Liver (tissue), 7 donors: ENCODE measurements at regions not wholly inside any gene's neighbourhood (a gene's known extent, or its start where the extent isn't known, plus 50 kb on each side); places are given as distances from the start of the nearest gene placed in this dataset.

Source experiments
- DNase-seq: peaks from one replicate; pipeline ENCODE4 v3.0.0-alpha.2; 2017; ENCODE audit warnings: low spot score
- H3K27ac ChIP-seq, 2 donors: one replicate each; pipeline ENCODE4 v1.7.0; 2013; ENCODE audit warnings: inconsistent platforms in 2 of 2, low read length in 2 of 2, control low read depth in 1 of 2, low read depth in 1 of 2, mild to moderate bottlenecking in 1 of 2
- H3K27me3 ChIP-seq, 4 donors: one replicate each; pipeline versions ENCODE4 v1.6.1 to v1.7.0; 2013; ENCODE audit warnings: low read length in 3 of 4, inconsistent platforms in 1 of 4, mild to moderate bottlenecking in 1 of 4, moderate library complexity in 1 of 4; ENCODE audit not compliant: control insufficient read depth in 4 of 4, insufficient read depth in 4 of 4
- H3K36me3 ChIP-seq, 4 donors: one replicate each; pipeline versions ENCODE4 v1.6.1 to v1.7.0; 2013; ENCODE audit warnings: low read length in 3 of 4, mild to moderate bottlenecking in 3 of 4, low read depth in 1 of 4, moderate library complexity in 1 of 4; ENCODE audit not compliant: control insufficient read depth in 4 of 4, insufficient read depth in 3 of 4
- H3K4me1 ChIP-seq, 4 donors: one replicate each; pipeline versions ENCODE4 v1.6.1 to v1.7.0; 2013; ENCODE audit warnings: low read length in 3 of 4, mild to moderate bottlenecking in 3 of 4, moderate library complexity in 1 of 4; ENCODE audit not compliant: control insufficient read depth in 4 of 4, insufficient read depth in 4 of 4
- H3K4me3 ChIP-seq, 3 donors: one replicate each; pipeline versions ENCODE4 v1.6.1 to v1.7.0; 2013; ENCODE audit warnings: low read length in 3 of 3, control low read depth in 1 of 3, low read depth in 1 of 3, mild to moderate bottlenecking in 1 of 3
- H3K9ac ChIP-seq, 2 donors: one replicate each; pipeline ENCODE4 v1.7.0; 2013; ENCODE audit warnings: low read length in 2 of 2, mild to moderate bottlenecking in 2 of 2, moderate library complexity in 2 of 2, control low read depth in 1 of 2, low read depth in 1 of 2
- H3K9me3 ChIP-seq, 4 donors: one replicate each; pipeline versions ENCODE4 v1.6.1 to v1.7.0; 2013; ENCODE audit warnings: low read length in 3 of 4; ENCODE audit not compliant: control insufficient read depth in 4 of 4
- EGR1 ChIP-seq, 2 donors: IDR thresholded peaks; 2 replicates each; pipeline ENCODE4 v1.6.1; 2016 to 2018; ENCODE audit warnings: antibody characterized with exemption in 2 of 2, low read depth in 2 of 2
- FOXA2 ChIP-seq: IDR thresholded peaks from 2 replicates; pipeline ENCODE4 v1.6.1; 2016; ENCODE audit warnings: antibody characterized with exemption
- GABPA ChIP-seq, 2 donors: IDR thresholded peaks in 1 of 2; conservative IDR thresholded peaks in 1 of 2; 2 replicates each; pipeline ENCODE4 v1.6.1; 2016; ENCODE audit warnings: antibody characterized with exemption in 2 of 2, mild to moderate bottlenecking in 1 of 2, moderate library complexity in 1 of 2
- HNF4A ChIP-seq, 2 donors: conservative IDR thresholded peaks; 2 replicates each; pipeline ENCODE4 v1.6.1; 2016; ENCODE audit warnings: antibody characterized with exemption in 2 of 2, mild to moderate bottlenecking in 2 of 2
- HNF4G ChIP-seq: IDR thresholded peaks from 2 replicates; pipeline ENCODE4 v1.6.1; 2016; ENCODE audit warnings: antibody characterized with exemption
- JUND ChIP-seq, 2 donors: IDR thresholded peaks; 2 replicates each; pipeline ENCODE4 v1.6.1; 2016; ENCODE audit warnings: antibody characterized with exemption in 2 of 2
- MAX ChIP-seq: IDR thresholded peaks from 2 replicates; pipeline ENCODE4 v1.6.1; 2016; ENCODE audit warnings: antibody characterized with exemption
- NR2F2 ChIP-seq: IDR thresholded peaks from 2 replicates; pipeline ENCODE4 v1.6.1; 2016; ENCODE audit warnings: antibody characterized with exemption
- RAD21 ChIP-seq, 2 donors: IDR thresholded peaks; 2 replicates each; pipeline ENCODE4 v1.6.1; 2016; ENCODE audit warnings: antibody characterized with exemption in 2 of 2, mild to moderate bottlenecking in 2 of 2
- REST ChIP-seq: IDR thresholded peaks from 2 replicates; pipeline ENCODE4 v1.6.1; 2016; ENCODE audit warnings: antibody characterized with exemption, mild to moderate bottlenecking
- RXRA ChIP-seq, 2 donors: IDR thresholded peaks; 2 replicates each; pipeline ENCODE4 v1.6.1; 2017 to 2018; ENCODE audit warnings: antibody characterized with exemption in 2 of 2, mild to moderate bottlenecking in 1 of 2
- SP1 ChIP-seq: IDR thresholded peaks from 2 replicates; pipeline ENCODE4 v1.6.1; 2018; ENCODE audit warnings: antibody characterized with exemption, mild to moderate bottlenecking
- TAF1 ChIP-seq: conservative IDR thresholded peaks from 2 replicates; pipeline ENCODE4 v1.6.1; 2016; ENCODE audit warnings: antibody characterized with exemption, mild to moderate bottlenecking
- YY1 ChIP-seq: IDR thresholded peaks from 2 replicates; pipeline ENCODE4 v1.6.1; 2016; ENCODE audit warnings: antibody characterized with exemption, mild to moderate bottlenecking
- ZBTB33 ChIP-seq: IDR thresholded peaks from 2 replicates; pipeline ENCODE4 v1.6.1; 2016; ENCODE audit warnings: antibody characterized with exemption
- WGBS: extraction: QIAGEN DNeasy Blood & Tissue Kit; methylation state at CpG from one replicate; pipeline ENCODE4 v1.1.7; 2013; 5-methylcytosine and 5-hydroxymethylcytosine counted together
- TF ChIP-seq, protein P1 (sequence below): IDR thresholded peaks from 2 replicates; pipeline ENCODE4 v1.6.1; 2016; ENCODE audit warnings: antibody characterized with exemption
- donor health status: healthy.
- donor health status: healthy.
- donor health status: healthy.
- donor health status: healthy.

DNA sequence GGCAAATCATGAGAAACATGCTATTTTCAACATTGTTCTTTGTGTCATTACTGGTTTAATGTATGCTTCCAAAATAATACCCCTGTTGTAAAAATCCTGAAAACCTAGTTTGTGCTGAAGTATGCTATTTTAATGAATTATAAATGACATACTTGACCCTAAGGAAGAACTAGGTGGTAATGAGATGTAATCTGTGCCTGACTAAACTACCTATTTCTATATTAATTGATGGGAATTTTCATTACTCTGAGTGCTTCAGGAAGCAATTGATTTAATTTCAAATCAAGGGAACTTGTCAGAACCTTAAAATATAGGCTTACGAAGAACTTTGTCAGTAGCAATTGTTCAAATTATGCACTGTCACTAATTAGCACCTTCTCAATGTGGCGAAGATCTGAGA is 1005.6 kb upstream of the SLC10A2 start:
- DNase-seq = no peak
- no peak overlapping the region for H3K27ac ChIP-seq
- H3K4me3 ChIP-seq = no peak overlapping the region
- no peak overlapping the region for H3K9ac ChIP-seq
- H3K4me1 ChIP-seq = no peaks in the 10 kb centered on the region
- H3K27me3 ChIP-seq = peaks cover 0 to 2% (median 0%) of the 10 kb centered on the region in 4 donors
- WGBS = 84% methylated on average over 2 of the region's 2 CpGs
- no peaks in the 10 kb centered on the region for H3K36me3 ChIP-seq
- TF ChIP-seq TAF1 = no peak
- H3K9me3 ChIP-seq = no peaks in the 10 kb centered on the region

DNA sequence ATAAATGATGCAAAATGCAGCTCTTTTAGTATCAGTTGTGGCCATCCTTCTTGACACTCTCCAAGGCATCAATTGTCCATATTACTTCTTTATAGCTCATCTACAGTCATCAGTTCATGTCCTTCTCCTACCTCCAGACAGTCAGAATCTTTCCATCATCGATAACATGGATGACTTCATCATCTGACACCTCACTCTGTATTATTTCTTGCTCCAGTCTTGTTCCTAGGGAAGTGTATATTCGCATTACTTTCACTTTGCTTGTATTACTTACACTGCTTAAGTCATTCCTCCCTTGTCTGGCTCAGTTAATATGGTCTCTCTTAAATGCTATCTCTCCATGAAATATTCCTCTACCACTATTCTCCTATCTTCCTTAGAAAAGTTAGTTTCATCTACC is 999.1 kb upstream of the SLC10A2 start:
- no peak for DNase-seq
- WGBS = 66% methylated on average over 2 of the region's 2 CpGs
- no peaks in the 10 kb centered on the region for H3K9me3 ChIP-seq
- no peaks in the 10 kb centered on the region for H3K4me1 ChIP-seq
- no peak overlapping the region for H3K27ac ChIP-seq
- TF ChIP-seq GABPA (IDR thresholded peaks at IDR 0.05 in 1 of 2, conservative IDR thresholded peaks at IDR 0.05 in 1 of 2) (no peak), MAX (no peak), HNF4G (no peak), JUND (IDR thresholded peaks at IDR 0.05) (no peak), HNF4A (conservative IDR thresholded peaks at IDR 0.05) (no peak), EGR1 (IDR thresholded peaks at IDR 0.05; ENCODE audit: low read depth in 2 of 2) (no peak), REST (no peak), RAD21 (IDR thresholded peaks at IDR 0.05) (no peak)
- no peak overlapping the region for H3K4me3 ChIP-seq
- H3K36me3 ChIP-seq = no peaks in the 10 kb centered on the region
- peaks cover 0 to 2% (median 0%) of the 10 kb centered on the region in 4 donors for H3K27me3 ChIP-seq
- H3K9ac ChIP-seq = no peak overlapping the region

DNA sequence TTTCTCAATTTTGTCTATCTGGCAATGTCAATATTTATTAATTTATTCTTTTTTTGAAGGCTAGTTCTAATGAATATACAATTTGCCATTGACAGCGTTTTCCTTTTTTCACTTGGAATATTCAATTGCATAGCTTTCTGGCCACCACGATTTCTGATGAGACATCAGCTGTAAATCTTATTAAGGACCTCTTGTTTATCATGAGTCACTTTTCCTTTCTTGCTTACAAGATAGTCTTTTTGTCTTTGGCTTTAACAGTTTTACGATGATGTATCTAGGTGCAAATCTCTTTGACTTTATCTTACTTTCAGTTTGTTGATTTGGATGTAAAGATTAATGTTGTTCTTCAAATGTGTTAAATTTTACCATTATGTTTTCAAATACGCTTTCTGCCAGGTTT is 991.6 kb upstream of the SLC10A2 start:
- no peak overlapping the region for H3K4me3 ChIP-seq
- no peak overlapping the region for H3K27ac ChIP-seq
- no peak for DNase-seq
- H3K27me3 ChIP-seq = no peaks in the 10 kb centered on the region
- whole genome bisulfite sequencing = 77% methylated on average over 4 of the region's 4 CpGs
- H3K9me3 ChIP-seq = no peaks in the 10 kb centered on the region
- no peak for TF ChIP-seq RXRA (IDR thresholded peaks at IDR 0.05)
- TF ChIP-seq NR2F2 = no peak
- TF ChIP-seq, protein P1, sequence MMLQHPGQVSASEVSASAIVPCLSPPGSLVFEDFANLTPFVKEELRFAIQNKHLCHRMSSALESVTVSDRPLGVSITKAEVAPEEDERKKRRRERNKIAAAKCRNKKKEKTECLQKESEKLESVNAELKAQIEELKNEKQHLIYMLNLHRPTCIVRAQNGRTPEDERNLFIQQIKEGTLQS = no peak
- TF ChIP-seq FOXA2 = no peak
- no peak for TF ChIP-seq MAX
- TF ChIP-seq SP1 = no peak
- no peak for TF ChIP-seq YY1
- no peak for TF ChIP-seq ZBTB33
- TF ChIP-seq HNF4G = no peak
- TF ChIP-seq HNF4A (conservative IDR thresholded peaks at IDR 0.05) = no peak
- no peak for TF ChIP-seq GABPA (IDR thresholded peaks at IDR 0.05 in 1 of 2, conservative IDR thresholded peaks at IDR 0.05 in 1 of 2)
- no peak for TF ChIP-seq RAD21 (IDR thresholded peaks at IDR 0.05)
- TF ChIP-seq EGR1 (IDR thresholded peaks at IDR 0.05; ENCODE audit: low read depth in 2 of 2) = no peak
- H3K9ac ChIP-seq = no peak overlapping the region
- no peaks in the 10 kb centered on the region for H3K4me1 ChIP-seq
- H3K36me3 ChIP-seq = no peaks in the 10 kb centered on the region
